ENCODE measurements at regions not wholly inside any gene's neighbourhood (a gene's known extent, or its start where the extent isn't known, plus 50 kb on each side); places are given as distances from the start of the nearest gene placed in this dataset.
"Not testable (repeated sequence)": the region's sequence is repeated elsewhere in the genome, so short reads cannot be mapped to it uniquely, and the experiment has no call there.

GRCh38 chr2:22442051-22442450 is 942.9 kb upstream of the KLHL29 start:
- no peak for DNase-seq

DNA sequence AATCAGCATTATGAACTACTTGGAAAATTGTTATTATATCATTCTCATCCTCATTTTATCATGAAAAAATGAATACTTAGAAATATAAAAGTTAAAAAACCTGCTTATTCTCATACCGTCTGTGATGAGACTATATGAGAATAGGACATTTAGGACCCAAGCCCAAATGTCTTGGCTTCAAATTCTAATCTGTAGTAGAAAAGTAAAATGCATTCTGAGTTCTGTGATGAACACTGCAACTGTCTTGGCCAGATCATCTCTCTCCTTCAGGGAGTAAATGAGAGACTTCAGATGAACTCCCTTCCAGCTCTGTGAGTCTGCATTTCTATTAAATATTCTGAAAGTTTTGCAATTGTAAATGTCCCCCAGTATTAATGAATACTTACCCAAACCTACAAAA is 940.7 kb upstream of the KLHL29 start:
- no peak for DNase-seq

- no peak for DNase-seq
Measured at GRCh38 chr2:22449696-22450095, 935.3 kb upstream of the KLHL29 start.

DNA sequence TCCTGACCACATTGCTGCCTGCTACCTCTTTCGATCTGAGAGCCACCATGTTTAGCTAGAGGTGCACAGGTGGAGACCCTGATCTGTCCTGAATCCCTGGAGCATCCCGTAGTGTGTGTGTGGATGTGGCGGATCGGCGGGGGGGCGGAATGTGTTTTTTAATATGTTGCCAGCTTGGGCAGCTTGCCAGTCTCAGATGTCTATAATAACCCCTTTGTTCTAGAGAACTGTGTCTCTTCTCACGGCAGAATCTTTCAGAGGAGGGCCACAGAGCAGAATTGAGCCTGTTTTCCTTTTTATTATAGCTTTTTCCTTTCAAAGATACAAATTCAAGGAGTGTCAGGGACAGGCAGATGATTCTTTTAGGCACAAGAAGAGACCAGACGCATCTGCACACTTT is 934.1 kb upstream of the KLHL29 start:
- no peak for DNase-seq

GRCh38 chr2:22454826-22455485 is 930.0 kb upstream of the KLHL29 start:
- no peak for DNase-seq

GRCh38 chr2:22458440-22458839 is 926.5 kb upstream of the KLHL29 start:
- DNase-seq = no peak

DNA sequence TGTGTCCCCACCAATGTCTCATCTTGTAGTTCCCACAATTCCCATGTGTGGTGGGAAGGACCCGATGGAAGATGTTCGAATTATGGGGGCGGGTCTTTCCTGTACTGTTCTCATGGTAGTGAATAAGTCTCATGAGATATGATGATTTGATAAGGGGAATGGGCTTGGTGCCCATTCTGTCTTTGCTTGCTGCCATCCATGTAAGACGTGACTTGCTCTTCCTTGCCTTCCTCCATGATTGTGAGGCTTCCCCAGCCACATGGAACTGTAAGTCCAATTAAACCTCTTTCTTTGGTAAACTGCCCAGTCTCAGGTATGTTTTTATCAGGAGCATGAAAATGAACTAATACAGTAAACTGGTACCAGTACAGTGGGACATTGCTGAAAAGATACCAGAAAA is 909.9 kb upstream of the KLHL29 start:
- DNase-seq = not testable (repeated sequence)

GRCh38 chr2:22478329-22478728 is 906.6 kb upstream of the KLHL29 start:
- no peak for DNase-seq

DNA sequence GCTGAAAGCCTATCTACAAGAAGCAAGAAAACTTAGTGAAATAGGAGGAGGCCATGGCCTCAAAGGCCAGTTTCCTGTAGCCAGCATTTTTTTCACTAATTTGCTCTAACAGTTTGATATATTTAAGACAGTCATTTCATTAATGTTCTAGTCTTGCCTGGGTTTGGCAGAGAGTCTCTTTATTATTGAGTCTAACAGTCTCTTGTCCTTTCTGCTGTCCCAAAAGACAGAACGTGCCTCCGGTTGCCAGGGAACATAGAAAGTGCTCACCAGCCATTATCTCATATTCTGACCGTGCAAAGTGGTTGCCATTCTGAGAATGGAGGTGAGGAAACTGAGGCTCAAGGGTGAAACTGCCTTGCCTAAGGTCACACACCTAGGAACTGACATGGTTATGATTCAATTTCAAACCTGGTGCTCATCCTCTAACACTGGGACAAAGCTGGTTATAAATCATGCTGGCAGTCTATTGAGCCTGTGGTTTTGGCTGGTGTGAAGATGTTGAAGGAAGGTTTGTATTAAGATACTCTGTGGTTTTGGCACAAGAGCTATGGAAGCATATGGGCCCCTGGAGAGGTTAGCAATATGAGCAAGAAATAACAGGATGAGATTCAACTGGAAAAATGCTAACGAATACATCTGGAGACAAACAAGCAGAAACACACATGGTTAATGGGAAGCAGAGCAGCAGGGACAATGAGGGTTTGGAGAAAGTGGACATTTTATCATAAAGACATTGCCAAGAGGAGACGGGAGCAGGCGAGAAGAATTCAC is 903.3 kb upstream of the KLHL29 start:
- peak; percentile 1 for DNase-seq

GRCh38 chr2:22483036-22483435 is 901.9 kb upstream of the KLHL29 start:
- DNase-seq = no peak

- no peak for DNase-seq
Measured at GRCh38 chr2:22485486-22485885, 899.5 kb upstream of the KLHL29 start.

- DNase-seq = no peak
Measured at GRCh38 chr2:22486343-22486742, 898.6 kb upstream of the KLHL29 start.

- DNase-seq = no peak
Measured at GRCh38 chr2:22487036-22487435, 897.9 kb upstream of the KLHL29 start.

DNA sequence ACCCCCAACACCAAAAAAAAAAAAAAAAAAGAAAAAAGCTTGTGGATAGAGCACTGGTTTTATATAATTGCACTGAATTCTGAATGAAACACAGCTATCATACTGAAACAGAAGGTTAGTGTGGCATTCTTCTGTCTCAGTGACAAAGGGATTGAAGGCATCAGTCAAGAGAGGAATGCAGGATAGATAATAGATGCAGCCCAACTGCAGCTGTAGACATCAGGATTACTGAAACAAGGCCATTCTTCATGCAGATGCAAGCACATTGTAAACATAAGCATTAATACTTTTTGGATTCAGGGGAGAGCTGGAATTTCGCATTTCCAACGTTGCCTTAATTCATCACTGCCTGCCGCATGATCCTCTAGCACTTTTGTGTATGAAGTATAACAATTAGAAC is 897.4 kb upstream of the KLHL29 start:
- no peak for DNase-seq

DNA sequence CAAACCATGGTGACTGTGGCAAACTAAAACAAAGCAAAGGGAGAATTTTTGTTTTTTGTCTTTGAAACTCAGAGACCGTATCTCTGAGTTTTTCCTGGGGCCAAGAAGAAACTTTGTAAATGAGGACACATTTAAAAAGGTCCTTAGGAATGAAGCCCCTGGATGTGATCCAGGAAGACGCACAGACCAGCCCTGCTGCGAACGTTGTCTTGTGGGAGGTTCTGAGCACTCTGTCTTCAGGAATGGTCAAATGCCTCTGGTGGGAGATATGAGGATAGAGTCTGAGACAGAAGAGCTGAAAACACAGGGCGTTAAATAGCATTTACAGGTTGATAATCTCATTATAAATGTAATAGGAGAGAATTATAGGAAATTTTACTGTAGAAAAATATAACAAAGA is 893.5 kb upstream of the KLHL29 start:
- no peak for DNase-seq

DNA sequence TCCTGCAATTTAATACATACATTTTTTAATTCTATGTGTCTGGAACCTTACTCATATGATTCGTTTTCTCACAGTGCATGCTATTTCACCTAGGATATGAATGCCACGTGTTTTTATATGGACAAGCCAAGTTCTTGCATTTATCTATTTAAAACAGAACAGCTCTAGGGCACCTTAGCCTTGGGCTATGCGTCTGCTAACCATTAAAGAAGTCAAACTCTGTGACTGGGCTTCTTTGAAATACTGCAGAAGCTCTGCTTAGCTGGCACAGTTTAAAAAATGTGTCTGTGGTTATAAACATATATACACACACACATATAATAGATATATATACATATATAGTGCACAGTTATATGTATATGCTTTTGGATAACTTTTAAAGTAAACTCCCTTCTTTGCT is 890.8 kb upstream of the KLHL29 start:
- DNase-seq = no peak

DNA sequence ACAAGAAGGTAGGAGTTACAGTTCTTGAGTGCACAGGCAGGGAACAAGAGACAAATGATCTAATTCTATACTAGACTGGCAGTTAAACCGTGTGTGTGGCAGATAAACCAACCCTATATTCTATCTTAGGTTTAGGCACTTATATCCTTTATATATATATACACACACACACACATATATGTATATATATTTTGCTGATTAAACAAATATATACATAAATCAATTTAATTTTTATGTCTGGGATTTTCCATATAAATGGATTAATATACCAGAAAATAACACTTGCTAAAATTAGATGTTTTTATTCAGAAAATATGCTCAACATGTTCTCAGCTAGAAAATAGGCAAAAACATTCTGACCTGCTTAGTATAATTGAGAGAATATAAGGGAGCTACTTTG is 887.9 kb upstream of the KLHL29 start:
- no peak for DNase-seq

GRCh38 chr2:22497789-22498188 is 887.2 kb upstream of the KLHL29 start:
- no peak for DNase-seq

- no peak for DNase-seq
Measured at GRCh38 chr2:22499082-22499839, 885.7 kb upstream of the KLHL29 start.

DNA sequence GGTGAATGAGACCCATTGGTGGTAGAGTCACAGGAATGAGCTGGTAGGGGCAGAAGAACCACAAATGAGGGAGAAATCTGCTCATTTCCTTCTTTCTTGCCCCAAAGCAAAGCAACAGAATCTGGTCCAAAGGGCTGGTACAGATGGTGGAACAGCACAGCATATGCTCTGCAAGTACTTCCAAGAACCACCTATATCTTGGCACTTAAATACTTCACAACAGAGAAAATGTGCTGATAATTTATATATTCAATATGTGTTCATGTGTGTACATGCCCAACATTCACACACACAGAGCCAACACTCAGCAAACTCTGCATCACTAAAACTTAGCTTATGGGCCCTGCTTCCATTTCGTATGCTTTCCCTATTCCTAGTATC is 884.4 kb upstream of the KLHL29 start:
- DNase-seq = no peak

DNA sequence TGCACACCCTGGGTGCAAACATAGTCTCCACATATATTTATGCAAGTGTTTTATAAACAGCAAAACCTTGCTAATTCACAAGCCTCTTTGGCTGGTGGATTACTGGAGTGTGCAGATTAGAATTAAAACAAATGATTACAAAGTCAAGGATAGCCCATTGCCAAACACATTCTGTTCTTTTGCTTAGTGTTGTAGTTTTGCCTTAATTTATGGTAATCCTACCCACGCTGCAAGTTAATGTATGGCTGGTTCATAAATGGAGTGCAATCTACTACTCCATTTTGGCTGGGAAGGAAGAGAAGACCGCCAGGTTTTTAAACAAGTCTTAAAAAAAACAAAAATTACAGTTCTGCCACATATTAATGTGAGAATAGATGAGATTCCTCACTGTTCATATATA is 883.1 kb upstream of the KLHL29 start:
- no peak for DNase-seq

- DNase-seq = no peak
Measured at GRCh38 chr2:22513563-22513962, 871.4 kb upstream of the KLHL29 start.

DNA sequence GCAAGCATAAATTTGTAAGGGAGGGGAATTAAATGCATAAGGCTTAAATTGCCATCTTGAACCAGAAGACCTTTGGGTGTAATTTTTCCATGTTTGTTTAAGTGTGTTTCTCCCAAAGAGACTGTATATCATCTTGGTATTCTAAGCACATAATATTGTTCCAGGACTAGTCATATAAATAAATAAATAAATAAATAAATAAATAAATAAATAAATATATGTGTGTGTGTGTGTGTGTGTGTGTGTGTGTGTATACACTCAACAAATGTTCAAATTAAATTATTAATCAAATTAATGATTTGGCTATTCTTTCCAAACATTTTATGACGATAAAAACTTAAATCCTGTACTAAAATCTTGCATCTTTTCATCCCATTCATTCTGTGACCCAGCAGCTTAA is 867.8 kb upstream of the KLHL29 start:
- DNase-seq = no peak

DNA sequence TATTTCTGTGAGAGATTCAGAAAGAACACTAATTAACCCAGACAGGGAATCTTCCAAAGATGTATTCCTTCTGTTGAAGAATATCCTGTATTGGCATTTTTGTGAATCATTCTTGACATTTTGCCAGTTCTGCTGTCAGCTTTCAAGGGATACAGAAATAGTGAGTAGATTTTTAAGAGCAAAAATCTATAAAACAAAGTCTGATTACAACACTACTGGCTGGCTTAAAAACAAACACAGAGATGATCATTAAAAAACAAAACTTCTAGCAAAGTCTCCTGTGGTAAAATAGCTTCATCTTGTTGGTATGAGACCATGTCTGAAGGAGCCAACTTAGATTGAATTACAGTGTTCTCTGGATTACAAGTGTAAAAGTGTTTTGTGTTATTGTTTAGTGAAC is 866.3 kb upstream of the KLHL29 start:
- no peak for DNase-seq
